Epithelial cell of proximal tubule (primary cell): ENCODE measurements at regions not wholly inside any gene's neighbourhood (a gene's known extent, or its start where the extent isn't known, plus 50 kb on each side); places are given as distances from the start of the nearest gene placed in this dataset.
"Not testable (repeated sequence)": the region's sequence is repeated elsewhere in the genome, so short reads cannot be mapped to it uniquely, and the experiment has no call there.

Source experiments
- DNase-seq: peaks from one replicate; pipeline ENCODE4 v3.0.0-alpha.2; 2011; ENCODE audit warnings: low read depth
- H3K4me3 ChIP-seq: 2 replicates; pipeline ENCODE4 v1.5.1; 2011; ENCODE audit warnings: low read depth, mild to moderate bottlenecking, low read length
- TF ChIP-seq, protein P1 (sequence below): conservative IDR thresholded peaks from 2 replicates; pipeline ENCODE4 v1.5.1; 2012; ENCODE audit warnings: low read depth, mild to moderate bottlenecking, low read length

DNA sequence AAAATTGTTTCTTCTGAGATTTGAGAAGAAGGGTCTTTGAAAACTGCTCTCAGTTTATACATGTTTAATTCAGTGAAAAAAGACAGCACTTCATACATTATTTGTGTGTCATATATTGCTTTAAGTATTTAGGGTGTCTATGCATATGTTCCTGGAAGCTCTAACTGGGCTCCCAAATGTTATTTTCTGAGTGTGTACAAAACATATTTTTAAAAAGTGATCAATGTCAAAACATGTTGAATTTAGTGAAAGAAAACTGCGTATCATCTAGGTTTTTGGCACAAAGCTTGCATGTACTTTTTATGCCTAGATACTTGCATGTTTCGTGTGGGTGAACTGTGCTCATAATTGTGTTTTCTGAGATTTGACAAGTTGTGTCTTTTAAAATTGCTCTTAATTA is 81.6 kb downstream of the ASCL4 start:
- no peak for DNase-seq
- H3K4me3 ChIP-seq: no peak overlapping the region
- TF ChIP-seq, protein P1, sequence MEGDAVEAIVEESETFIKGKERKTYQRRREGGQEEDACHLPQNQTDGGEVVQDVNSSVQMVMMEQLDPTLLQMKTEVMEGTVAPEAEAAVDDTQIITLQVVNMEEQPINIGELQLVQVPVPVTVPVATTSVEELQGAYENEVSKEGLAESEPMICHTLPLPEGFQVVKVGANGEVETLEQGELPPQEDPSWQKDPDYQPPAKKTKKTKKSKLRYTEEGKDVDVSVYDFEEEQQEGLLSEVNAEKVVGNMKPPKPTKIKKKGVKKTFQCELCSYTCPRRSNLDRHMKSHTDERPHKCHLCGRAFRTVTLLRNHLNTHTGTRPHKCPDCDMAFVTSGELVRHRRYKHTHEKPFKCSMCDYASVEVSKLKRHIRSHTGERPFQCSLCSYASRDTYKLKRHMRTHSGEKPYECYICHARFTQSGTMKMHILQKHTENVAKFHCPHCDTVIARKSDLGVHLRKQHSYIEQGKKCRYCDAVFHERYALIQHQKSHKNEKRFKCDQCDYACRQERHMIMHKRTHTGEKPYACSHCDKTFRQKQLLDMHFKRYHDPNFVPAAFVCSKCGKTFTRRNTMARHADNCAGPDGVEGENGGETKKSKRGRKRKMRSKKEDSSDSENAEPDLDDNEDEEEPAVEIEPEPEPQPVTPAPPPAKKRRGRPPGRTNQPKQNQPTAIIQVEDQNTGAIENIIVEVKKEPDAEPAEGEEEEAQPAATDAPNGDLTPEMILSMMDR: no peak

DNA sequence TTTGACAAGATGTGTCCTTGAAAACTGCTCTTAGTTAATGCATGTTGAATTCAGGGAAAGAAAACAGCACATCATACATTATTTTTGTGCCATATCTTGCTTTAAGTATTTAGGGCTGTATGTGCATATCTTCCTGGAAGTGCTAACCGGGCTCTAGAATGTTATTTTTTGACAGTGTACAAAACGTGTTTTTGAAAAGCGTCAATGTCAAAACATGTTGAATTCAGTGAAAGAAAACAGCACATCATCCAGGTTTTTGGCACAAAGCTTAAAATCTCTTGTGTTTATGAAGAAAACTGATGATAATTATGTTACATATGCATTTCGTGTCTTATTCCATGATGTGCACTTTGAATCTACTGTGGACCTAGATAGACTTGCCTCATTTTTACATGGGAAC is 82.7 kb downstream of the ASCL4 start:
- H3K4me3 ChIP-seq: no peak overlapping the region
- no peak for DNase-seq
- TF ChIP-seq, protein P1: no peak

DNA sequence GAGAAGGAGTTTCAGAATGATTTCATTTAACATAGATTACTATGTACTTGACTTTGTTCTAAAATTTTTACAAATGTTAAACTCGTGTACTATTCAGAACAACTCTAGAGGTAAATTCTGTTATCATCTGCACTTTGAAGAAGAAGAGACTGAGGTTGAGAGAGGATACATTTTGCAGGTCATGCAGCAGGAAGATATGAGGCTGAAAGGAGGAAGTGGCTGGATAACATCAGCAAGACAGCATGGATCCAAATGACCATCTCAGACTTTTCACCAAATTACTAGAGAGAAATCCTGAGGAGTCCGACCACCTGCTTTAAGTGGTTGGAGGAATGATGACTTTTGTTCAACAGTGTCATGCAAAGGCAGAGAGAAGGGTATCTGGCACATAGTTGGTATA is 84.9 kb downstream of the ASCL4 start:
- TF ChIP-seq, protein P1: no peak
- no peak overlapping the region for H3K4me3 ChIP-seq
- DNase-seq: no peak

DNA sequence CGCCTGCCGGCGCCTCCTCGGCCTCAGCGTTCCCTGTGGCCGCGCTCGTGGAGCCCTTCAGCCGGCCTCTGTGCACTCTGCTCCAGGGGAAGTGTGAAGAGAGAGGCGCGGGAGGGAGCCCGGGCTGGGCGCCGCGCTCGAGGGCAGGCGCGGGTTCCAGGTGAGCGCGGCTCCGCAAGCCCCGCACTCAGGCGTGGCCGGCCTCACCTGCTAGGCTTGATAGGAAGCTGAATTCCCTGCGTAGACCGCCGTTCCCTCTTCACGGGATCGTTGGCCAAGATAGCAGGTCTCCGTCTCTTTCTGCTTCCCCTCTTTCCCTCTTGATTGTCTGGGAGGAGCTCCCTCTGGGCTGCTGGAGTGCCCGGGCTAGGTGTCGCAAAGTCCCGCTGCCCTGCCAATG is 89.7 kb downstream of the ASCL4 start:
- H3K4me3 ChIP-seq: no peak overlapping the region
- TF ChIP-seq, protein P1: no peak
- DNase-seq: no peak

DNA sequence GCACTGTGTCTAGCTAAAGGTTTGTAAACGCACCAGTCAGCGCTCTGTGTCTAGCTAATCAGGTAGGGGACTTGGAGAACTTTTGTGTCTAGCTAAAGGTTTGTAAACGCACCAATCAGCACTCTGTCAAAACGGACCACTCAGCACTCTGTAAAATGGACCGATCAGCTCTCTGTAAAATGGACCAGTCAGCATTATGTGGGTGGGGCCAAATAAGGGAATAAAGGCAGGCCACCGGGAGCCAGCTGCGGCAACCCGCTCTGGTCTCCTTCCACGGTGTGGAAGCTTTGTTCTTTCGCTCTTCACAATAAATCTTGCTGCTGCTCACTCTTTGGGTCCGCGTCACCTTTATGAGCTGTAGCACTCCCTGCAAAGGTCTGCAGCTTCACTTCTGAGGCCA is 90.2 kb downstream of the ASCL4 start:
- H3K4me3 ChIP-seq: not testable (repeated sequence)

DNA sequence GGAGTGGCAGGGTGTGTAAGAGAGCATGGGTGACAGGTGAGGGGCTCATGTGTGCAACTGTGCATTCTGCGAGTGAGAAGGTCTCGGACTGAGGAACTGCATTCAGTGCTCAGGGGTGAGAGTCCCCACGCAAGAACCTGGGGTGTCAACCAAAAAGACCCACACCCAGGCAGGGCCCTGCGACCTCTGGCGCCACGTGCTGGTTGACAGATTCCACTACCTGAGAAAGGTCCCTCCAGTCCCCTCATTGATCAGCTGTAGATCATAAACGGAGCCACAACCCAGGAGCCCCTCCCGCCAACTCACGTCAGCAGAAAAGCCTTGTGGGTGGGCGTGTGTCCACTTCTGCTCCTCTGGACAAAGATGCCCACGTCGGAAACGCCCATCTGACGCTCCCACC is 98.7 kb downstream of the ASCL4 start:
- no peak overlapping the region for H3K4me3 ChIP-seq
- DNase-seq: no peak
- TF ChIP-seq, protein P1: no peak

More for the DNA sequence above, 90.2 kb downstream of the ASCL4 start:
- DNase-seq: not testable (repeated sequence)

DNA sequence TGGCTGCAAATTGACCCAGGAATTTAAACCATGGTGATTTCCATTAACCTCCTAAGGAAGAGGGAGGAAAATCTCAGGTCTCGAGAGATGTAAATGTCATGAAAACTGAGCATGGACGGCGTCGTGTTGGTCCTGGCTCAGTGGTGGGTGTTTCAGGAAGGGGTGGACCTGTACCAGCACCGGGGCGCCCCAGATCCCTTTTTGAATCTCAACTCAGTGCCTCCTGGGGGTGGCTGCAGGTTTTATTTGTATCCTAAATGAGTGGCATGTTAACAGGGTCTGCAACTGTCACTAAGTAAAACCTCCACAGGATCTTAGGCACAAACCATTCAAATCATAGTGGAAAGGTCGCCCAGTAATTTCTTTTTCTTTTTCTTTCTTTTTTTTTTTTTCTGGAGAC is 101.3 kb downstream of the ASCL4 start:
- H3K4me3 ChIP-seq: no peak overlapping the region
- no peak for DNase-seq
- TF ChIP-seq, protein P1: no peak
